H1 (cell line): ENCODE measurements at regions not wholly inside any gene's neighbourhood (a gene's known extent, or its start where the extent isn't known, plus 50 kb on each side); places are given as distances from the start of the nearest gene placed in this dataset.

ENCODE experiments used
- RNF2 ChIP-seq: fragments of 200-900, 300-1000 bp; sonication (generic); IDR thresholded peaks from 2 replicates; pipeline ENCODE4 v1.7.1; 2016; ENCODE audit warnings: borderline replicate concordance, low read depth, mild to moderate bottlenecking, antibody characterized with exemption, low read length; ENCODE audit not compliant: poor library complexity, severe bottlenecking; ENCODE audit errors: missing control alignments
- SIN3A ChIP-seq, 2 experiments: IDR thresholded peaks in 1 of 2; conservative IDR thresholded peaks in 1 of 2; 2 replicates each; pipeline ENCODE4 v1.6.1; 2011 to 2012; ENCODE audit warnings: low read length in 2 of 2, improper control_type of control experiment in 1 of 2, low read depth in 1 of 2, mild to moderate bottlenecking in 1 of 2

DNA sequence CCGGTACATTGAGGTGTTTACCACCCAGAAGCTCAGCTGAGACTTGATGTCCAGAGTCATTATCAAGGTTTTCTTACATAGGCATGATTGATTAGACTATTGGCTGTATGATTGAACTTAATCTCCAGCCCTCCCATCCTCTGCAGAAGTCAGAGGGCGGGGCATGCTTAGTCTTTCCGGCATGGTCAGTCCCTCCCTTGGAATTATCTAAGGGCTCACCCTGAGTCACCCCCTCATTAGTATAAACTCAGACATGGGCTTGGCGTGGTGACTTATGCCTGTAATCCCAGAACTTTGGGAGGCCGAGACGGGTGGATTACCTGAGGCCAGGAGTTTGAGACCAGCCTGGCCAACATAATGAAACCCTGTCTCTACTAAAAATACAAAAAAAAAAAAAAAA is 243.9 kb downstream of the VAPA start (continued):
- TF ChIP-seq RNF2 (no peak), SIN3A (conservative IDR thresholded peaks at IDR 0.05 in 1 of 2, IDR thresholded peaks at IDR 0.05 in 1 of 2; ENCODE audit: low read depth in 1 of 2, low read length in 2 of 2) (no peak)
- TF ChIP-seq, all 59 proteins: peak for 0
